Esophagus squamous epithelium (tissue), 5 donors: ENCODE measurements at regions not wholly inside any gene's neighbourhood (a gene's known extent, or its start where the extent isn't known, plus 50 kb on each side); places are given as distances from the start of the nearest gene placed in this dataset.
"Not testable (repeated sequence)": the region's sequence is repeated elsewhere in the genome, so short reads cannot be mapped to it uniquely, and the experiment has no call there.

Experiments used
- DNase-seq: peaks from one replicate; lab custom pipeline; 2025; lab: John Stamatoyannopoulos, UW
- H3K27ac ChIP-seq, 4 donors: fragments of 200-600 bp; sonication (generic); one replicate each; pipeline ENCODE4 v1.5.1; 2016 to 2019; ENCODE audit warnings: mild to moderate bottlenecking in 1 of 4
- H3K27me3 ChIP-seq, 4 donors: fragments of 200-600 bp; sonication (generic); 1 replicate in 3 of 4; 2 replicates in 1 of 4; pipeline versions ENCODE4 v1.5.1 to v1.6.0; 2017 to 2021; ENCODE audit warnings: antibody characterized with exemption in 1 of 4
- H3K36me3 ChIP-seq, 3 donors: fragments of 200-600 bp; sonication (generic); one replicate each; pipeline ENCODE4 v1.5.1; 2016 to 2019
- H3K4me1 ChIP-seq, 3 donors: fragments of 200-600 bp; sonication (generic); one replicate each; pipeline ENCODE4 v1.5.1; 2017 to 2019
- H3K4me3 ChIP-seq, 4 donors: fragments of 200-600 bp; sonication (generic); 1 replicate in 3 of 4; 2 replicates in 1 of 4; pipeline ENCODE4 v1.5.1; 2016 to 2019; ENCODE audit warnings: mild to moderate bottlenecking in 2 of 4, moderate library complexity in 1 of 4
- H3K9me3 ChIP-seq, 3 donors: fragments of 200-600 bp; sonication (generic); one replicate each; pipeline ENCODE4 v1.5.1; 2016 to 2019
- POLR2A ChIP-seq, 4 donors: fragments of 450-650 bp; IDR thresholded peaks; one replicate each; pipeline ENCODE4 v1.6.1; 2017; ENCODE audit warnings: antibody characterized with exemption in 4 of 4, mild to moderate bottlenecking in 4 of 4, moderate library complexity in 3 of 4
- WGBS, 2 donors: methylation state at CpG; one replicate each; pipeline ENCODE4 v1.1.5; 2018; 5-methylcytosine and 5-hydroxymethylcytosine counted together
- intact Hi-C: fragments of 100-400 bp; cut with DNase I; formaldehyde crosslinking; loops from one replicate; pipeline ENCODE4 v1.15.0; 2022
- TF ChIP-seq, protein P1 (sequence below), 6 experiments: fragments of 450-650 bp in 4 of 6; fragments of 200-600 bp in 2 of 6; sonication (generic) in 2 of 6; IDR thresholded peaks; one replicate each; pipeline ENCODE4 v1.5.1; 2016 to 2019; ENCODE audit warnings: antibody characterized with exemption in 6 of 6, mild to moderate bottlenecking in 4 of 6, moderate library complexity in 4 of 6
- donor health status: DM: yes; HTN: yes; CAD: no.

DNA sequence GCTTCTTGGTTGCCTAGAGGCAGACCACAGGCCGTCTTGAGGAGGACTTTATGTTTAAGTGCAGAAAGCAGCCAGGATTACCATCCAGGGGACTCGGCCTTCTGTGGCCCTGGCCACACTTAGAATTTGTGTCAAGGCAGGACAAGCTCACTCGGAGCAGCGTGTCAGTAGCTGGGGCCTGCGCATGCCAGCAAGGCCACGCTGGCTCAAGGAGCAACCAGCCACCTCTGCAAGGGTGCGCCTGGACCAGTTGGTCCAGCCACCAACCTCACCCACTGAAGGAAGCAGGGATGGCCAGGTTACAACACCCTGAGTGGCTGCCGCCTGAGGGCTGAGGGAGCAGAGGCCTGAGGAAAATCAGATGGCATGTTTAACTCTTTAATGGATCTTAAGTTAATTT lies 105.7 kb downstream of the CCDC74A start:
- DNase-seq, H3K4me3 ChIP-seq, H3K36me3 ChIP-seq, H3K27ac ChIP-seq, H3K27me3 ChIP-seq, H3K4me1 ChIP-seq, intact Hi-C loops, H3K9me3 ChIP-seq: not testable (repeated sequence)
- WGBS, 2 donors: 20 to 100% methylated on average over 1 of the region's 8 CpGs

DNA sequence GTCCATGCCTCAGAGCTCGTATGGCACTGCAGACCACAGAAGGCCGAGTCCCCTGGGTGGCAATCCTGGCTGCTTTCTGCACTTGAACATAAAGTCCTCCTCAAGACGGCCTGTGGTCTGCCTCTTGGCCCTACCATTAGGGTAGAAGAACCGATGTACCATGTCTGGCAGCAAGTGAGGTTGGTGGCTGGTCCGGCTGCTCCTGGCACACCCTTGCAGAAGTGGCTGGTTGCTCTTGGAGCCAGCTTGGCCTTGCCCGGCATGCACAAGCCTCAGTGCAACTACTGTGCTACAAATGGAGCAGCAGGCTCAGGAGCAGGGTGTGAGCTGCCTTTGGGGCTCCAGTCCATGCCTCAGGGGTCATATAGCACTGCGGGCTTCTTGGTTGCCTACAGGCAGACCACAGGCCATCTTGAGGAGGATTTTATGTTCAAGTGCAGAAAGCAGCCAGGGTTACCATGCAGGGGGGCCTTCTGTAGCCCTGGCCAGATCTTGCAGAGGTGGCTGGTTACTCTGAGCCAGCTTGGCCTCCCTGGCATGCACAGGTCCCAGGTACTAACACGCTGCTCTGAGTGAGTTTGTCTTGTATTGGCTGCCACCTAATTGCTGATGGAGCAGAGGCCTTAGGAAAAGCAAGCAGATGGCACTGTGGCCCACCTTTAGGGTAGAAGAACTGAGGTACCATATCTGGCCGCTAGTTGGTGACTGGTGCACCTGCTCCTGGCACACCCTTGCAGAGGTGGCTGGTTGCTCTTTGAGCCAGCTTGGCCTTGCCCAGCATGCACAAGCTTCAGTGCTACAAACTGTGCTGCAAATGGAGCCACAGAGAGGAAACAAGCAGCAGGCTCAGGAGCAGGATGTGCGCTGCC lies 106.4 kb downstream of the CCDC74A start:
- H3K27ac ChIP-seq, H3K9me3 ChIP-seq, H3K36me3 ChIP-seq, intact Hi-C loops, H3K27me3 ChIP-seq, H3K4me1 ChIP-seq, DNase-seq, H3K4me3 ChIP-seq: not testable (repeated sequence)
- 81 to 88% methylated on average over 3 to 6 of the region's 10 CpGs for WGBS, 2 donors

DNA sequence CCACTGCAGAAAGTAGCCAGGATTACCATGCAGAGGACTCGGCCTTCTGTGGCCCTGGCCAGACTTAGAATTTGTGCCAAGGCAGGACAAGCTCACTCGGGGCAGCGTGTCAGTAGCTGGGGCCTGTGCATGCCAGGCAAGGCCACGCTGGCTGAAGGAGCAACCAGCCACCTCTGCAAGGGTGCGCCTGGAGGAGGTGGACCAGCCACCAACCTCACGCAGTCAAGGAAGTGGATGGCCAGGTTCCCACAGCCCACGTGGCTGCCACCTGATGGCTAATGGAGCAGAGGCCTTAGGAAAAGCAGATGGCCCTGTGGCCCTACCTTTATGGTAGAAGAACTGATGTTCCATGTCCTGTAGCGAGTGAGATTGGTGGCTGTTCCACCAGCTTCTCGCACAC lies 107.9 kb downstream of the CCDC74A start:
- H3K27me3 ChIP-seq: no peaks in the 10 kb centered on the region
- no peaks in the 10 kb centered on the region for H3K9me3 ChIP-seq
- H3K27ac ChIP-seq: no peak overlapping the region
- H3K4me1 ChIP-seq: no peaks in the 10 kb centered on the region
- no peak for TF ChIP-seq POLR2A (IDR thresholded peaks at IDR 0.05)
- TF ChIP-seq, protein P1, sequence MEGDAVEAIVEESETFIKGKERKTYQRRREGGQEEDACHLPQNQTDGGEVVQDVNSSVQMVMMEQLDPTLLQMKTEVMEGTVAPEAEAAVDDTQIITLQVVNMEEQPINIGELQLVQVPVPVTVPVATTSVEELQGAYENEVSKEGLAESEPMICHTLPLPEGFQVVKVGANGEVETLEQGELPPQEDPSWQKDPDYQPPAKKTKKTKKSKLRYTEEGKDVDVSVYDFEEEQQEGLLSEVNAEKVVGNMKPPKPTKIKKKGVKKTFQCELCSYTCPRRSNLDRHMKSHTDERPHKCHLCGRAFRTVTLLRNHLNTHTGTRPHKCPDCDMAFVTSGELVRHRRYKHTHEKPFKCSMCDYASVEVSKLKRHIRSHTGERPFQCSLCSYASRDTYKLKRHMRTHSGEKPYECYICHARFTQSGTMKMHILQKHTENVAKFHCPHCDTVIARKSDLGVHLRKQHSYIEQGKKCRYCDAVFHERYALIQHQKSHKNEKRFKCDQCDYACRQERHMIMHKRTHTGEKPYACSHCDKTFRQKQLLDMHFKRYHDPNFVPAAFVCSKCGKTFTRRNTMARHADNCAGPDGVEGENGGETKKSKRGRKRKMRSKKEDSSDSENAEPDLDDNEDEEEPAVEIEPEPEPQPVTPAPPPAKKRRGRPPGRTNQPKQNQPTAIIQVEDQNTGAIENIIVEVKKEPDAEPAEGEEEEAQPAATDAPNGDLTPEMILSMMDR (IDR thresholded peaks at IDR 0.05): no peak
- DNase-seq: no peak
- intact Hi-C loops: no loop called here
- 87% methylated on average over 4 of the region's 9 CpGs; no CpG with 5 or more reads in 1 of the 2 donors for WGBS, 2 donors
- no peak overlapping the region for H3K4me3 ChIP-seq
- no peaks in the 10 kb centered on the region for H3K36me3 ChIP-seq

DNA sequence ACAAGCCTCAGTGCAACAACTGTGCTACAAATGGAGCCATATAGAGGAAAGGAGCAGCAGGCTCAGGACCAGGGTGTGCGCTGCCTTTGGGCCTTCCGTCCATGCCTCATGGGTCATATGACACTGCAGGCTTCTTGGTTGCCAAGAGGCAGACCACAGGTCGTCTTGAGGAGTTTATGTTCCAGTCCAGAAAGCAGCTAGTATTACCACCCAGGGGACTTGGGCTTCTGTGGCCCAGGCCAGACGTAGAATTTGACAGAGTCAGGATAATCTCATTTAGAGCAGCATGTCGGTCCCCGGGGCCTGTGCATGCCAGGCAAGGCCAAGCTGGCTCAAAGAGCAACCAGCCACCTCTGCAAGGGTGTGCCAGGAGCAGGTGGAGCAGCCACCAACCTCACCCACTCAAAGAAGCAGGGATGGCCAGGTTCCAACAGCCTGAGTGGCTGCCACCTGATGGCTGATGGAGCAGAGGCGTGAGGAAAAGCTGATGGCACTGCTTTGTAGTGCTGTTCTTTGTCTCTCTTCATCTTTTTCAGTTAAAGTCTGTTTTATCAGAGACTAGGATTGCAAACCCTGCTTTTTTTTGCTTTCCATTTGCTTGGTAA lies 109.1 kb downstream of the CCDC74A start:
- H3K27me3 ChIP-seq, intact Hi-C loops, H3K36me3 ChIP-seq, H3K9me3 ChIP-seq, DNase-seq, H3K4me3 ChIP-seq, H3K4me1 ChIP-seq, H3K27ac ChIP-seq: not testable (repeated sequence)
- WGBS, 2 donors: 60 to 93% methylated on average over 3 to 4 of the region's 7 CpGs

DNA sequence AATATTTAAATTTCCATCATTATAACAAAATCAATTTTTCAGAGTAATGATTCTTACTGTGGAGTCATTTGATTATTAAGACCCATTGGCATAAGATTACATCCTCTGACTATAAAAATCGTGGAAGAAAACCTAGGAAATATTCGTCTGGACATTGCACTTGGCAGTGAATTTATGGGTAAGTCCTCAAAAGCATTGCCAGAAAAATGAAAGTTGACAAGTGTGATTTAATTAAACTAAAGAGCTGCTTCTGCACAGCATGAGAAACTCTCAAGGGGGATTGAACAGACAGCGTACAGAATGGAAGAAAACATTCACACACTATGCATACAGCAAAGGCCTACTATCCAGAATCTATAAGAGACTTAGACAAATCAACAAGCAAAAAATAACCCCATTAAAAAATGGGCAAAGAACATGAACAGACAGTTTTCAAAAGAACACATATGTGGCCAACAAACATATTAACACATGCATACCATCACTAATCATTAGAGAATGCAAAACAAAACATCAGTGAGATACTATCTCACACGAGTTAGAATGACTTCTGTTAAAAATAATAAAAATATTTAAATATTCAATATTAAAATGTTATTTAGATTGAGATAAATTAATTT lies 111.4 kb downstream of the CCDC74A start:
- intact Hi-C loops: not testable (repeated sequence)
- 54 to 62% methylated on average over 4 of the region's 4 CpGs for WGBS, 2 donors

DNA sequence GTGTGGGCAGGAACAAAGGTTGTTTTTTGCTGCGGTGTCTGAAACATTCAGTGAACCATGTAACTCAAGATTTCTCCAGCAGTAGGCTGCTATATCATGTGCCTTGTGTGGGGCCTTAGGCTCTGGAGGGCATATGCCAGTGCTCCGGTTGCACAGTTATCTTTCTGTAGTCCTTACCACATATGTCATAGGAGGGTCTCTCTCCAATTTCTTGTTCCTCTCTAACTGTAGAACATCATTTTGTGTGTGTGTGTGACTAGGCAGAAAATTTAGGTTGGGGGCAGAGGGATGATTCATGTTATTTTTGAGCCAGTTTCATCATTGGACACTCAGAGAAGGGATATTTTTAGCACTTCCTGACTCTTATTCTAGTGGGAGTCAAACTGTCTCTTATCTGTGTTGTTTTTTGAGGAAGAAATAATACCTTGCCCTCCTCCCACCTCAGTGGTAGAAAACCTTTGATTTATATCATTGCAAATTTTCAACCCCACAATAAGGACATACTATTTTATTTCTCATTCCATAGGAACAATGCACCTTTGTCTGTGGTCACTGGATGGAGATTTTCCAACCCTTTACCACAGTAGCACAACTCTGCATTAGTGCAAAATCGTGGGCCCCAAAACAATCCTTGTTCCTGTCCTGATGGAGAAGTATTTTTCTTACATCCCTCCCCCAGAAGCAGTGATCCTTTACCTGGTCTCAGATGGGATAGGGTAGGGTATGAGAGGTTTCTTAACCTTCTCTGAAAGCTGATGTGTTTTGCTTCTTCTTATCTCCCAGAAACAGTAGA lies 113.9 kb downstream of the CCDC74A start:
- Histone ChIP-seq H3K27me3 (peaks cover 0 to 17% (median 0%) of the 10 kb centered on the region in 4 donors), H3K4me3 (no peak overlapping the region), H3K27ac (no peak overlapping the region), H3K4me1 (peaks cover 0 to 2% (median 0%) of the 10 kb centered on the region in 3 donors), H3K36me3 (no peaks in the 10 kb centered on the region), H3K9me3 (no peaks in the 10 kb centered on the region)
- intact Hi-C loops: no loop called here
- no peak for TF ChIP-seq POLR2A (IDR thresholded peaks at IDR 0.05)
- TF ChIP-seq, protein P1 (IDR thresholded peaks at IDR 0.05): no peak
- no peak for DNase-seq
- 60 to 85% methylated on average over 3 of the region's 3 CpGs for WGBS, 2 donors

More for the DNA sequence above, 111.4 kb downstream of the CCDC74A start:
- H3K27me3 ChIP-seq, H3K36me3 ChIP-seq, H3K4me3 ChIP-seq, H3K4me1 ChIP-seq, H3K9me3 ChIP-seq, H3K27ac ChIP-seq, DNase-seq: not testable (repeated sequence)

DNA sequence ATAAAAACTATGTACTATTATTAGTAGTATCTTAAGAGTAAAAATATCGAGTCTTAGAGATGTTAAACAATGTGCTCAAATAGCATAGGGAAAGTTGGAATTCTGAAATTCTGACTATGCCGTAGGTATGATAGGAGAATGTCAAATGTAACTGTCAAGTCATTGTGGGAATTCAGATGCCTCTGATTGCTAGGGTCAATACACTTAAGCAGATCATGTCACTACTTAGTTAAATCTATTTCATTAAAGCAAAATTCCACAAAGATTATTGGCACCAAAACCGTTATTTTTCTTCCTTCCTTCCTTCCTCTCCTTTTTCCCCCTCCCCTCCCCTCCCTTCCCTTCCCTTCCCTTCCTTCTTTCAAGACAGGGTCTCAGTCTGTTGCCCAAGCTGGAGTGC lies 115.5 kb downstream of the CCDC74A start:
- H3K9me3 ChIP-seq, DNase-seq, H3K4me3 ChIP-seq, intact Hi-C loops, H3K4me1 ChIP-seq, H3K36me3 ChIP-seq, H3K27ac ChIP-seq: not testable (repeated sequence)
- WGBS, 2 donors: 56 to 65% methylated on average over 3 of the region's 3 CpGs
- peaks cover 0 to 28% (median 0%) of the 10 kb centered on the region in 4 donors for H3K27me3 ChIP-seq
